ENCODE measurements at regions not wholly inside any gene's neighbourhood (a gene's known extent, or its start where the extent isn't known, plus 50 kb on each side); places are given as distances from the start of the nearest gene placed in this dataset.

DNA sequence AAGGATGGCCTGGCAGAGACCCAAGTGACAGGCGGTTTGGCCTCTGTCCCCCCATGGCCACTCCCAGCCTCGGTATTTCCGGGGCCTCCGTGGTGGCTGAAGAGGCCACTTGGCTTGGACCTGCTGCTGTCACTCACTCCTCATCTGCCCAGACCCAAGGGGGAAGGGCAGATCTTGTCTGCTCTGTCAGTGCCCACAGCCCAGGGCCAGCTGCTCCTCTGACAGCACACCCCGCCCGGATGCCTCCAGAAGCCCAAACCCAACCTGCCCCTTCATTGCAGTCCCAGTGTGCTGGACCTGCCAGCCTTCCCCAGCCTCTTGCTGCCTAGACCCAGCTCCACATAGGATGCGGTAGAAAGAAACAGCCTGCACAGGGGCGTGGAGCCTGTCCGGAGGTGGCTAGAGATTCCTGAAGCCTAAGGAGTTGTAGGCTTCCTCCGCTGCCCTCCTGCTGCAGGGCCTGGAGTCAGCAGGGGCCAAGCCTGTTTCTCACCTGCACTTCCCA is 52.0 kb downstream of the MAGEF1 start:
- no peaks in the 10 kb centered on the region for H3K36me3 ChIP-seq (ENCODE audit: control insufficient read depth in 1 of 2, insufficient read depth in 2 of 2, low read length in 1 of 2)
- H3K4me1 ChIP-seq (ENCODE audit: control insufficient read depth in 1 of 2, insufficient read depth in 2 of 2, low read length in 2 of 2) = no peaks in the 10 kb centered on the region
- intact Hi-C loops (cut with DNase I) = no loop called here
- DNase-seq = no peak
- H3K27ac ChIP-seq (ENCODE audit: low read depth in 1 of 2, low read length in 2 of 2) = no peak overlapping the region
- 88 to 92% methylated on average over 10 of the region's 10 CpGs for WGBS, 2 donors
- H3K9me3 ChIP-seq (ENCODE audit: control insufficient read depth, low read length) = no peaks in the 10 kb centered on the region
- H3K4me3 ChIP-seq (ENCODE audit: low read length in 2 of 2) = no peak overlapping the region
- H3K27me3 ChIP-seq (ENCODE audit: control insufficient read depth in 1 of 2, insufficient read depth in 2 of 2, low read length in 1 of 2) = no peaks in the 10 kb centered on the region
- no peak for ATAC-seq (ENCODE audit: low FRiP score)

DNA sequence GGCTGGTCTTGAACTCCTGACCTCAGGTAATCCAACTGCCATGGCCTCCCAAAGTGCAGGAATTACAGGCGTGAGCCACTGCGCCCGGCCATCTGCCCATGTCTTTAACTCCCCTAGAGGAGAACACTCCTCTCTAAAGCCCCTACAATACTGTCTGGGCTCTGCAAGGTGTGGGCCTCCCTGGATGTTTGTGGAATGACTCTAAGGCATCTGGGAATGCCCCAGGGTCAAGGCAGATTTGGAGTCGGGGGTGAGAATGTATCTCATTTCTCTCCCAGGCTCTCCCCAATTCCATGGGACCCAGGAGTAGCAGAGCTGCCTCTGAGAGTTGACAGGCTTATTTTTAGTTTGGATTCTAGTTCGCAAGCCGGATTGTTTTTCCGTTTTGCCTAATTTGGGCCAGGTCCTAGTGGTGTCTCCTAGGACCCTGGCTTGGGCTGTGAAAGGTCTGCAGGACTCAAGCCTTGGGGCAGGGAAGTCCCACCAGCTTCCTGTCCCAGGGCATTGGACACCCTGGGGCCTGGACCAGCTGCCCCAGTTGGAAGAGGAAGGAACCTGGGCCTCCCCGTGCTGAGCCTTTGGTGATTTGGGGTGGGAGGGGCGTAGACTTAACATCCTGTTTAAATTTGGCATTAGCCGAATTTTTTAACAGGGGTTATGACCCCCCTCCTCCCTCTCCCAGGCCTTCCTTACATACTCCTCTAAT is 53.5 kb downstream of the MAGEF1 start:
- H3K27me3 ChIP-seq (ENCODE audit: control insufficient read depth in 1 of 2, insufficient read depth in 2 of 2, low read length in 1 of 2) = no peaks in the 10 kb centered on the region
- WGBS, 2 donors = 55 to 64% methylated on average over 10 of the region's 10 CpGs
- H3K9me3 ChIP-seq (ENCODE audit: control insufficient read depth, low read length) = no peaks in the 10 kb centered on the region
- no peak overlapping the region for H3K27ac ChIP-seq (ENCODE audit: low read depth in 1 of 2, low read length in 2 of 2)
- no peaks in the 10 kb centered on the region for H3K36me3 ChIP-seq (ENCODE audit: control insufficient read depth in 1 of 2, insufficient read depth in 2 of 2, low read length in 1 of 2)
- H3K4me1 ChIP-seq (ENCODE audit: control insufficient read depth in 1 of 2, insufficient read depth in 2 of 2, low read length in 2 of 2) = no peaks in the 10 kb centered on the region
- intact Hi-C loops (cut with DNase I) = no loop called here
- ATAC-seq (ENCODE audit: low FRiP score) (peak; percentile 34), DNase-seq (no peak)
- no peak overlapping the region for H3K4me3 ChIP-seq (ENCODE audit: low read length in 2 of 2)

DNA sequence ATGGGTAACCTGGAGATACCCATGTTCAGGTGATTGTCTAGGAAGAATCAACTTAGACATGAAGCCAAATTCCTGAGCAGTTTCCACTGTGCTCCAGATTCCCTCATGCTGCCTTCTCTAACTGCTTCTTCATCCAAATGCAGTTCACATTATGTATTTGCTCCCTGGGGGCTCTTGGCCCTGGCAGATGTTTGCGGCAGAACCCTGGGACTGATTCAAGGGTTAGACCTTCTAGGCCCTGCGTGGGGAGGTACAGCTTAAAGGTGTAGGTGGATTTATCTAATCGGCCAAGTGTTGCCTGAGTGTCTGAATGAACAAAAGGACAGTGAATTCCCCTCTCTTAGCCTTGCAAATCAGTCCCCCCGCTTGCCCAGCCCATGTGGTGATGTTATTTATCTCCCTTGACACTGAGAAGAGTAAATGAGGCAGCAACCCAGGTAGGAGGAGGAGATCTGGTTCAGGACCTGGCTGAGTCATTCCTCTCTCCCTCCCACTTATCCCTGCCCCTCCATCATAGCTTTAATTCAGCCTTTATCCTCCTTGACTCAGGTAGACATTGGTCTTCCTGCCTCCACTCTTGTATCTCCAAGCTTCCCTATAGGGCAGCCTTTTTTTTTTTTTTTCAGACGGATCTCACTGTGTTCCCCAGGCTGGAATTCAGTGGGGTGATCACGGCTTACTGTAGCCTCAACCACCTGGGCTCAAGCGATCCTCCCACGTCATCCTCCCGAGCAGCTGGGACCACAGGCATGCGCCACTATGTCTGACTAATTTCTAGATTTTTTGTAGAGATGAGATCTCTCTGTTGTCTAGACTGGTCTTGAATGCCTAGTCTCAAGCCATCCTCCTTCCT is 54.8 kb downstream of the MAGEF1 start:
- DNase-seq (no peak), ATAC-seq (ENCODE audit: low FRiP score) (no peak)
- no peaks in the 10 kb centered on the region for H3K4me1 ChIP-seq (ENCODE audit: control insufficient read depth in 1 of 2, insufficient read depth in 2 of 2, low read length in 2 of 2)
- H3K27me3 ChIP-seq (ENCODE audit: control insufficient read depth in 1 of 2, insufficient read depth in 2 of 2, low read length in 1 of 2) = no peaks in the 10 kb centered on the region
- no peaks in the 10 kb centered on the region for H3K36me3 ChIP-seq (ENCODE audit: control insufficient read depth in 1 of 2, insufficient read depth in 2 of 2, low read length in 1 of 2)
- H3K9me3 ChIP-seq (ENCODE audit: control insufficient read depth, low read length) = no peaks in the 10 kb centered on the region
- H3K4me3 ChIP-seq (ENCODE audit: low read length in 2 of 2) = no peak overlapping the region
- H3K27ac ChIP-seq (ENCODE audit: low read depth in 1 of 2, low read length in 2 of 2) = no peak overlapping the region
- 94 to 97% methylated on average over 10 of the region's 10 CpGs for WGBS, 2 donors
- intact Hi-C loops (cut with DNase I) = no loop called here

DNA sequence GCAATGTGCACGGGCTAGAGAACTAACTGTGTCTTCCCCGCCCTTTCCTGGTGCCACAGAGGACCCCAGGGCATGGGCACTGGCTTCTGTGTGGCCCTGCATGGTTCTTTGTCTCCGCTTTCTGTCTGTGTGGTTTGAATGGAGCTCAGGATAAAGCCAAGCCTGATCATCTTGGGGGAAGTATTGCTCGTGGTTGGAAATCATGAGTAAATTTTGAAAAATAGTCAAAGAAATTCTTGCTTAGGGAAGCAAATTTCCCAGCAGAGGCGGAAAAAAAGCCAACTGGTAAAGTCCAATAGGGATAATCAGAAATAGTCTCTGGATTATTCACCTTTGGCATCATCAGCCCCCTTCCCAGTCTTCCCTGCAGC is 55.4 kb downstream of the MAGEF1 start:
- ATAC-seq (ENCODE audit: low FRiP score) (no peak), DNase-seq (no peak)
- intact Hi-C loops (cut with DNase I) = no loop called here

DNA sequence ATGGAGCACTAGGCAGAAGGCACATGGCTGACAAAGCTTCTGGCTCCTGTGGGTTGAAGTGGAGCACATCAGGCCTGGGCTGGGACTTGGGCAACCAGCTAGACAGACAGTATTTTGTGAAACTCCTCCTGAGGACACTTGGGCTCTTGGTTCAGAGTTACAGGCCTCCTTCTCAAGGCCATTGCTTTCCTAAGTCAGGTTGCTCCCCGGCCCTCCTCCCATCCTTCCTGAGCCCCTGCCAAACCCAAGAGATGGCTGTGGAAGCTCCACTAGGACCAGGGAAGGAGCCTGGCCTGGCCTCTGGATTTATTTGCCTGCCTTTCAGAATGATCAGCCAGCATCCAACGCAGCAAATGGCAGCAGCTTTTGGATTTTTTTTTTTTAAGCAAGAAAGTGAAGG is 56.3 kb downstream of the MAGEF1 start:
- no peak for ATAC-seq (ENCODE audit: low FRiP score)
- intact Hi-C loops (cut with DNase I) = no loop called here
- 83 to 93% methylated on average over 2 of the region's 2 CpGs for WGBS, 2 donors

More for the DNA sequence above, 55.4 kb downstream of the MAGEF1 start:
- 78 to 80% methylated on average over 5 of the region's 5 CpGs for WGBS, 2 donors
- Histone ChIP-seq H3K36me3 (ENCODE audit: control insufficient read depth in 1 of 2, insufficient read depth in 2 of 2, low read length in 1 of 2) (no peaks in the 10 kb centered on the region), H3K4me3 (ENCODE audit: low read length in 2 of 2) (no peak overlapping the region), H3K4me1 (ENCODE audit: control insufficient read depth in 1 of 2, insufficient read depth in 2 of 2, low read length in 2 of 2) (no peaks in the 10 kb centered on the region), H3K9me3 (ENCODE audit: control insufficient read depth, low read length) (no peaks in the 10 kb centered on the region), H3K27me3 (ENCODE audit: control insufficient read depth in 1 of 2, insufficient read depth in 2 of 2, low read length in 1 of 2) (no peaks in the 10 kb centered on the region), H3K27ac (ENCODE audit: low read depth in 1 of 2, low read length in 2 of 2) (no peak overlapping the region)

DNA sequence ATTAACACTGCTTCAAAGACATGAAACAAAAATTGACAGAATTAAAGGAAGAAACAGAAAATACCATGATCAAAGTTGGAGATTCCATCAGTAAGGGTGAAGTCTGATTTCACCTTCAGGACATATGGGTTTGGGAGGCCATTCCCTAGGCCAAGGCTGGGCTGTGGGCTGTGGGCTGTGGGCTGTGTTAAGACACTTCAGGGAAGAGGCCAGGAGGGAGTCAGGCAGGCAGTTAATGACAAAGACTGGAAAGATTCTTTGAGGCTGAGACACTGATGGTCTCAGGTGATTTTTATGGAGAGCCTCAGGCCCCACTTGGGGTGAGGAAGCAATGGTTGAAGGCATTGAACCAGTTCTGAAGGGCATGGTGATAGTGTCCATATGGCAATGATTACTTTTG is 57.5 kb downstream of the MAGEF1 start:
- intact Hi-C loops (cut with DNase I) = no loop called here

More for the DNA sequence above, 56.3 kb downstream of the MAGEF1 start:
- no peak for DNase-seq
- H3K9me3 ChIP-seq (ENCODE audit: control insufficient read depth, low read length) = no peaks in the 10 kb centered on the region
- H3K4me1 ChIP-seq (ENCODE audit: control insufficient read depth in 1 of 2, insufficient read depth in 2 of 2, low read length in 2 of 2) = no peaks in the 10 kb centered on the region
- no peak overlapping the region for H3K4me3 ChIP-seq (ENCODE audit: low read length in 2 of 2)
- H3K36me3 ChIP-seq (ENCODE audit: control insufficient read depth in 1 of 2, insufficient read depth in 2 of 2, low read length in 1 of 2) = no peaks in the 10 kb centered on the region
- H3K27me3 ChIP-seq (ENCODE audit: control insufficient read depth in 1 of 2, insufficient read depth in 2 of 2, low read length in 1 of 2) = no peaks in the 10 kb centered on the region
- H3K27ac ChIP-seq (ENCODE audit: low read depth in 1 of 2, low read length in 2 of 2) = no peak overlapping the region

DNA sequence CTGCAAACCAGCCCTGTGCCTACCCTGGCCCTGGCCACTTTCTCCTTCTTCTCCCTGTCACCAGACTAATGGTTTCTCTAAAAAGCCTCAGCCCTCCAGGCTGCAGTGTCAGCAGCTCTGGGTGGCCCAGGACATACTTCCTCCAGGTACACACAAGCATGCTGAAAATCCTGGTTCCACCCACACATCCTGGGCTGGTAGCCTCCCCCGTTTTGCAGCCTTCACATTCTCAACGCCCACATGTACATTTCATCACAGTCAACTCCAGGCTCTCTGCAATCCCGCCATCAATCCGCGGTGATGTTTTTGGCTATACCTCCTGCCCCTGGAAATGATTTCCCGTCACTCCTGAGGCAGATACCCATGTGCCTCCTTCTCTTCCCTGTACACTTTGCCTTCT is 59.4 kb downstream of the MAGEF1 start:
- Histone ChIP-seq H3K36me3 (ENCODE audit: control insufficient read depth in 1 of 2, insufficient read depth in 2 of 2, low read length in 1 of 2) (no peaks in the 10 kb centered on the region), H3K4me1 (ENCODE audit: control insufficient read depth in 1 of 2, insufficient read depth in 2 of 2, low read length in 2 of 2) (no peaks in the 10 kb centered on the region), H3K4me3 (ENCODE audit: low read length in 2 of 2) (no peak overlapping the region), H3K9me3 (ENCODE audit: control insufficient read depth, low read length) (no peaks in the 10 kb centered on the region), H3K27me3 (ENCODE audit: control insufficient read depth in 1 of 2, insufficient read depth in 2 of 2, low read length in 1 of 2) (no peaks in the 10 kb centered on the region), H3K27ac (ENCODE audit: low read depth in 1 of 2, low read length in 2 of 2) (no peak overlapping the region)
- intact Hi-C loops (cut with DNase I) = no loop called here
- peak; percentile 28 for ATAC-seq (ENCODE audit: low FRiP score)
- 61 to 63% methylated on average over 6 of the region's 6 CpGs for WGBS, 2 donors
- DNase-seq = no peak

More for the DNA sequence above, 57.5 kb downstream of the MAGEF1 start:
- Histone ChIP-seq H3K27ac (ENCODE audit: low read depth in 1 of 2, low read length in 2 of 2) (no peak overlapping the region), H3K36me3 (ENCODE audit: control insufficient read depth in 1 of 2, insufficient read depth in 2 of 2, low read length in 1 of 2) (no peaks in the 10 kb centered on the region), H3K27me3 (ENCODE audit: control insufficient read depth in 1 of 2, insufficient read depth in 2 of 2, low read length in 1 of 2) (no peaks in the 10 kb centered on the region), H3K4me3 (ENCODE audit: low read length in 2 of 2) (no peak overlapping the region), H3K4me1 (ENCODE audit: control insufficient read depth in 1 of 2, insufficient read depth in 2 of 2, low read length in 2 of 2) (no peaks in the 10 kb centered on the region), H3K9me3 (ENCODE audit: control insufficient read depth, low read length) (no peaks in the 10 kb centered on the region)
- ATAC-seq (ENCODE audit: low FRiP score) (no peak), DNase-seq (no peak)

DNA sequence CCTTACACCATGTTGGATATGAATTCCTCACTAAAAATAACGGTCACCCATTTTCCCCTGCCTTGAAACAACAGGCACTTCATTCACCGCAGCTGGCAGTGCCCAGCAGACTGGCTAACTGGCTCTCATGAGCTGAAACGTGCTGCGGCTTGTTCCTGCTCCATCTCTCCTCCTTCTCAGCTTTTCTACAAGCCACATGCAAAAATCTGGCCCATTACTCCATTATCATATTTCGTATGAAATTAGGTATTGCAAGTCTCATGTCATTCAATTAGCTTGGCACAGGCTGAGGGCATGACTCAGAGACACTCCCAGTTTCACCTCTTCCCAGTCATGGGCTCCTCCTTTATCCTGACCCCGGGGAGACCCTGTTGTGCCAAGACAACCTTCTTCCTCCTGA is 60.0 kb downstream of the MAGEF1 start:
- Histone ChIP-seq H3K4me1 (ENCODE audit: control insufficient read depth in 1 of 2, insufficient read depth in 2 of 2, low read length in 2 of 2) (no peaks in the 10 kb centered on the region), H3K27ac (ENCODE audit: low read depth in 1 of 2, low read length in 2 of 2) (no peak overlapping the region), H3K4me3 (ENCODE audit: low read length in 2 of 2) (no peak overlapping the region), H3K27me3 (ENCODE audit: control insufficient read depth in 1 of 2, insufficient read depth in 2 of 2, low read length in 1 of 2) (no peaks in the 10 kb centered on the region), H3K36me3 (ENCODE audit: control insufficient read depth in 1 of 2, insufficient read depth in 2 of 2, low read length in 1 of 2) (no peaks in the 10 kb centered on the region), H3K9me3 (ENCODE audit: control insufficient read depth, low read length) (no peaks in the 10 kb centered on the region)
- DNase-seq = no peak
- WGBS, 2 donors = 35 to 53% methylated on average over 6 of the region's 6 CpGs
- ATAC-seq (ENCODE audit: low FRiP score) = peak; percentile 38
- intact Hi-C loops (cut with DNase I) = no loop called here

DNA sequence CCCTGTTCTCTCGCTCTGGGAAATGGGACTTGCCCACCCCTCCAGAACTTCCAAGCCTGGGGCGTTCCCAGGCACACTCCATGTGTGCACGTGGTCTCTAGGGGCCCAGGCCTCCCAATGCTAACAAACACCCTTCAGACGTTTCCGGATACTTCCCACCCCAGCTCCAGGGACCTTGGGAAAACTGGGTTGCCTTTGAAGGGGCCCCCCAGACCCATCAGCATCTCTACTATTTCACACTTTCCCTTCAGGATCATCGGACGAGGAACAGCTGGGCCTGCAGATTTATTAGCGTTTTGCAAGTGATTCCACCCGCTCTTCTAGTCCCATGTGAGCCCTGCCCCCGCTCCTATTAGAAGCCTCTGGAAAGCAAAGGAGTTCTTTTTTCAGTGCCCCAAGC is 63.2 kb downstream of the MAGEF1 start:
- ATAC-seq (ENCODE audit: low FRiP score) = no peak
- intact Hi-C loops (cut with DNase I) = no loop called here
- no peaks in the 10 kb centered on the region for H3K27me3 ChIP-seq (ENCODE audit: control insufficient read depth in 1 of 2, insufficient read depth in 2 of 2, low read length in 1 of 2)
- DNase-seq = no peak
- H3K9me3 ChIP-seq (ENCODE audit: control insufficient read depth, low read length) = no peaks in the 10 kb centered on the region
- no peaks in the 10 kb centered on the region for H3K4me1 ChIP-seq (ENCODE audit: control insufficient read depth in 1 of 2, insufficient read depth in 2 of 2, low read length in 2 of 2)
- H3K27ac ChIP-seq (ENCODE audit: low read depth in 1 of 2, low read length in 2 of 2) = no peak overlapping the region
- WGBS, 2 donors = 35 to 49% methylated on average over 10 of the region's 10 CpGs
- H3K36me3 ChIP-seq (ENCODE audit: control insufficient read depth in 1 of 2, insufficient read depth in 2 of 2, low read length in 1 of 2) = no peaks in the 10 kb centered on the region
- H3K4me3 ChIP-seq (ENCODE audit: low read length in 2 of 2) = no peak overlapping the region
